DMS 273 (cell line): ENCODE measurements at regions not wholly inside any gene's neighbourhood (a gene's known extent, or its start where the extent isn't known, plus 50 kb on each side); places are given as distances from the start of the nearest gene placed in this dataset.
"Not testable (repeated sequence)": the region's sequence is repeated elsewhere in the genome, so short reads cannot be mapped to it uniquely, and the experiment has no call there.

Experiments
- DNase-seq: peaks from one replicate; lab custom pipeline; 2025; ENCODE audit not compliant: unreplicated experiment; lab: John Stamatoyannopoulos, UW

GRCh38 chr2:174697255-174697654 lies 67.0 kb downstream of the CHRNA1 start:
- DNase-seq = peak; percentile 82

GRCh38 chr2:174694920-174695319 lies 69.4 kb downstream of the CHRNA1 start:
- no peak for DNase-seq

- no peak for DNase-seq
Observed at GRCh38 chr2:174694196-174694878, 69.9 kb downstream of the CHRNA1 start.

GRCh38 chr2:174693344-174693743 lies 70.9 kb downstream of the CHRNA1 start:
- DNase-seq = no peak

GRCh38 chr2:174692256-174692919 lies 71.9 kb downstream of the CHRNA1 start:
- DNase-seq = no peak

GRCh38 chr2:174691201-174691779 lies 73.0 kb downstream of the CHRNA1 start:
- no peak for DNase-seq

GRCh38 chr2:174690026-174690425 lies 74.2 kb downstream of the CHRNA1 start:
- DNase-seq = no peak

GRCh38 chr2:174688079-174688478 lies 76.2 kb downstream of the CHRNA1 start:
- peak; percentile 49 for DNase-seq

GRCh38 chr2:174686430-174686829 lies 77.8 kb downstream of the CHRNA1 start:
- no peak for DNase-seq

- peak; percentile 45 for DNase-seq
Observed at GRCh38 chr2:174683392-174683759, 80.9 kb downstream of the CHRNA1 start.

- DNase-seq = peak; percentile 90
Observed at GRCh38 chr2:174682578-174683391, 81.5 kb downstream of the CHRNA1 start.

- peak; percentile 70 for DNase-seq
Observed at GRCh38 chr2:174682007-174682577, 82.2 kb downstream of the CHRNA1 start.

- peak; percentile 60 for DNase-seq
Observed at GRCh38 chr2:174681099-174682006, 82.9 kb downstream of the CHRNA1 start.

- DNase-seq = no peak
Observed at GRCh38 chr2:174680221-174680620, 82.6 kb upstream of the WIPF1 start.

- DNase-seq = no peak
Observed at GRCh38 chr2:174678395-174678794, 80.8 kb upstream of the WIPF1 start.

- no peak for DNase-seq
Observed at GRCh38 chr2:174675615-174676014, 78.0 kb upstream of the WIPF1 start.

- DNase-seq = no peak
Observed at GRCh38 chr2:174673876-174674275, 76.3 kb upstream of the WIPF1 start.

GRCh38 chr2:174673440-174673839 lies 75.8 kb upstream of the WIPF1 start:
- DNase-seq = no peak

GRCh38 chr2:174671532-174671931 lies 73.9 kb upstream of the WIPF1 start:
- not testable (repeated sequence) for DNase-seq

- DNase-seq = no peak
Observed at GRCh38 chr2:174670446-174670845, 72.8 kb upstream of the WIPF1 start.
